ENCODE measurements at regions not wholly inside any gene's neighbourhood (a gene's known extent, or its start where the extent isn't known, plus 50 kb on each side); places are given as distances from the start of the nearest gene placed in this dataset.
"Not testable (repeated sequence)": the region's sequence is repeated elsewhere in the genome, so short reads cannot be mapped to it uniquely, and the experiment has no call there.

- DNase-seq (ENCODE audit: low spot score in 2 of 2); FAIRE-seq: not testable (repeated sequence)
Observed at GRCh38 chr13:63757683-63758082, 2342.0 kb upstream of the PCDH20 start.

DNA sequence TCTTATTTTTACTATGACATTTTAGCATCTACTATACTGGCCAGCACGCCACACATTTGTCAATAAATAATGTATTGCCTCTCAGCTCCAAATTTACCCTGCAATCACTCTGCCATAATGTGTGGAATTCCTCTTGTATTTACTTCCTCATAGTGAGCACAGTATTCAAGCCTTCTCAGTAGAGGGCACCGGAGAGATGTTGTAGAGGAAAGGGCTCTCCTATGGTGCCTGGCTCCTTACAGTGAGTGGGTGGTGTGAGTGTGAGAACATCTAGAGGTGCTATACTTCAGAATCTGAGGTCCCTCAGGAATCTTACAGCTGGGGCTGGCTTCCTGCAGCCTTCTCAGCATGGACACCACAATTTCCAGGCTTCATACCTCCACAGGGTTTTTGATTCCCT lies 2334.2 kb upstream of the PCDH20 start:
- not testable (repeated sequence) for FAIRE-seq; DNase-seq (ENCODE audit: low spot score in 2 of 2)

- not testable (repeated sequence) for FAIRE-seq; DNase-seq (ENCODE audit: low spot score in 2 of 2)
Observed at GRCh38 chr13:63741814-63742101, 2326.1 kb upstream of the PCDH20 start.

DNA sequence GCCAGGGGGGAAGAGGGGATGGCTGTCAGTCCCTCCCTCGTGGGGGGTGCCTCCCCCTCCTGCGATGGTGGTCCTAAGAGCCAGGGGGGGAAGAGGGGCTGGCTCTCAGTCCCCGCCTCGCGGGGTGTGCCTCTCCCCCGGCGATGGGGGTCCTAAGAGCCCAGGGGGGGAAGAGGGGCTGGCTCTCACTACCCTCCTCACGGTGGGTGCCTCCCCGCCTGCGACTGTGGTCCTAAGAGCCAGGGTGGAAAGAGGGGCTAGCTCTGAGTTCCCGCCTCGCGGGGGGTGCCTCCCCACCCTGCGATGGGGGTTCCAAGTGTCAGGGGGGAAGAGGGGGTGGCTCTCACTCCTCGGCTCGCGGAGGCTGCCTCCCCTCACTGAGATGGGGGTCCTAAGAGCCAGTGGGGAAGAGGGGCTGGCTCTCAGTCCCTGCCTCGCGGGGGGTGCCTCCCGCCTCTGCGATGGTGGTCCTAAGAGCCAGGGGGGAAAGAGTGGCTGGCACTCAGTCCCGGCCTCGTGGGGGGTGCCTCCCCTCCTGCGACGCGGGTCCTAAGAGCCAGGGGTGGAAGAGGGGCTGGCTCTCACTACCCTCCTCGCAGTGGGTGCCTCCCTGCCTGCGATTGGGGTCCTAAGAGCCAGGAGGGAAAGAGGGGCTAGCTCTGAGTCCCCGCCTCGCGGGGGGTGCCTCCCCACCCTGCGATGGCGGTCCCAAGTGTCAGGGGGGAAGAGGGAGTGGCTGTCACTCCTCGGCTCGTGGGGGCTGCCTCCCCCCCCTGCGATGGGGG lies 2325.6 kb upstream of the PCDH20 start:
- DNase-seq (ENCODE audit: low spot score in 2 of 2) (no peak), FAIRE-seq (no peak)

DNA sequence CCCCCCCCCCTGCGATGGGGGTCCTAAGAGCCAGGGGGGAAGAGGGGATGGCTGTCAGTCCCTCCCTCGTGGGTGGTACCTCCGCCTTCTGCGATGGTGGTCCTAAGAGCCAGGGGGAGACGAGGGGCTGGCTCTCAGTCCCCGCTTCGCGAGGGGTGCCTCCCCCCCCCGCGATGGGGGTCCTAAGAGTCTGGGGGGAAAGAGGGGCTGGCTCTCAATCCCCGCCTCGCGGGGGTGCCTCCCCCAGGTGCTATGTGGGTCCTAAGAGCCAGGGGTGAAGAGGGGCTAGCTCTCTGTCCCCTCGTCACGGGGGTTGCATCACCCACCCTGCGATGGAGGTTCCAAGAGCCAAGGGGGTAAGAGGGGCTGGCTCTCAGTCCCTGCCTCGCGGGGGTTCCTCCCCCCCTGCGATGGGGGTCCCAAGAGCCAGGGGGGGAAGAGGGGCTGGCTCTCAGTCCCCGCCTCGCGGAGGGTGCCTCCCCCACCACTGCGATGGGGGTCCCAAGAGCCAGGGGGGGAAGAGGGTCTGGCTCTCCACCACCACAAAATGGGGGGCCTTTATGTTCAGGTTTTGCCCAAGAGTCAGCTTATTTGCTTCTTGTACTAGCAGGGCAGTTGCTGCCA lies 2323.6 kb upstream of the PCDH20 start:
- not testable (repeated sequence) for FAIRE-seq; DNase-seq (ENCODE audit: low spot score in 2 of 2)

- FAIRE-seq (no peak), DNase-seq (ENCODE audit: low spot score in 2 of 2) (no peak)
Observed at GRCh38 chr13:63737418-63737817, 2321.8 kb upstream of the PCDH20 start.

DNA sequence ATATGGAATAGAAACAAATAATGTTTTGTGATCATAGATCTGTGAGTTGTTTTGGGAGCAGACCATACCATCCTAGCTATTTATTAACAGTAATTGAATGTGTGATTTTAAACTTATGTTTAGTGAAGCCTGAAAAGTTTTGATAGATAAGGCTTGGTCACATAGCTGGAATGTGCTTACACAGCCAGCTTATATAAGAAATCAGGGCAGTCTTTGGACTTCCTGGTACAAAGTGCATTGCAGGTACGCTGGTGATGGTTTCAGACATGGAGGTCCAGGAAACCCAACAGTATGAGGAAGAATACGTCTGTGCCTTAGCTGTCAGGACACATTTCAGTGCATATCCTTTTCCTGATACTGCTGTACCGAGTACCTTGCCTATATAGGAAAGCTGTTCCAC lies 2316.2 kb upstream of the PCDH20 start:
- DNase-seq (ENCODE audit: low spot score in 2 of 2) = no peak
- no peak for FAIRE-seq

DNA sequence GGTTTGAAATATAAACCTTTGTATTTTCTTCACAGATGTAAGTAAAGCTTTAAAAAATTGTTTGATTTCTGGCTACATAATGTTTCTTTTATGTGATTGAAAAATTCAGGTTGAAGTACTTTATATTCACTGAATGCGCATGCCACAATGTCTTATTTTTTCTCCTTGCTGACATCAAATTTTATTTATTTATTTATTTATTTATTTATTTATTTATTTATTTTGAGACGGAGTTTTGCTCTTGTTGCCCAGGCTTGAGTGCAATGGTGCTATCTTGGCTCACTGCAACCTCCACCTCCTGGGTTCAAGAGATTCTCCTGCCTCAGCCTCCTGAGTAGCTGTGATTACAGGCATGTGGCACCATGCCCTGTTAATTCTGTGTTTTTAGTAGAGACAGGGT lies 2296.5 kb upstream of the PCDH20 start:
- not testable (repeated sequence) for DNase-seq (ENCODE audit: low spot score in 2 of 2); FAIRE-seq

GRCh38 chr13:63706751-63707150 lies 2291.1 kb upstream of the PCDH20 start:
- FAIRE-seq = peak; percentile 39

GRCh38 chr13:63704521-63704920 lies 2288.9 kb upstream of the PCDH20 start:
- no peak for DNase-seq (ENCODE audit: low spot score in 2 of 2)

More at GRCh38 chr13:63706751-63707150, 2291.1 kb upstream of the PCDH20 start:
- no peak for DNase-seq (ENCODE audit: low spot score in 2 of 2)

GRCh38 chr13:63700350-63700749 lies 2284.7 kb upstream of the PCDH20 start:
- no peak for DNase-seq (ENCODE audit: low spot score in 2 of 2)
- FAIRE-seq = no peak

More at GRCh38 chr13:63704521-63704920, 2288.9 kb upstream of the PCDH20 start:
- FAIRE-seq = no peak

DNA sequence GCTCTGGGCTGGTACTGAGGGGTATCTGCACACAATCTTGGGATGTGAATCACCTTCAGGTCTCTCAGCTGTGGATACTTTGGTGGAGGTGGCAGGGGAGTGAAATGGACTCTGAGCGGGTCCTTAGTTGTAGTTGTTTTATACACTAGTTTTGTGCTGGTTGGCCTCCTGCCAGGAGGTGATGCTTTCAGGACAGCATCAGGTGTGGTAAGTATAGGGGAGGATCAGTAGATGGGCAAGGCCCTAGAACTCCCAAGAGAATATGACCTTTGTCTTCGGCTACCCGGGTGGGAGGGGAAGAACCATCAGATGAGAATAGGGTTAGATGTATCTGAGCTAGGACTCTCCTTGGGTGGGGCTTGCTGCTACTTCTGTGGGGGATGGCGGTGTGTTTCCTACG lies 2284.3 kb upstream of the PCDH20 start:
- DNase-seq (ENCODE audit: low spot score in 2 of 2) = no peak
- no peak for FAIRE-seq

GRCh38 chr13:63696055-63696454 lies 2280.4 kb upstream of the PCDH20 start:
- no peak for FAIRE-seq
- DNase-seq (ENCODE audit: low spot score in 2 of 2) = no peak

DNA sequence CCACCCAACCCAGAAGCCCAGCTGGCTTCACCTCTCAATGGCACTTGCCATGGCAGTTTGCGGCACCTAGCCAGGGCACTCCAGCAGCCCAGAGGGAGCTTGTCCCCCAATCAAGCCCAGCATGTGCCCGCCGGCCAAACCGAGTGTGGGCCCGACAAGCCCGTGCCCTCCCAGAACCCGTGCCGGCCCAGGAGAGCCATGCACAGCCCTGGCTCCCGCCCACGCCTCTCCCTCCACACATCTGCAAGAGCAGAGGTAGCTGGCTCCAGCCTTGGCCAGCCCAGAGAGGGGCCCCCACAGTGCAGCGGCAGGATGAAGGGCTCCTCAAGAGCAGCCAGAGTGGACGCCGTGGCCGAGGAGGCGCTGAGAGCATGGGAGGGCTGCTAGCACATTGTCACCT lies 2278.0 kb upstream of the PCDH20 start:
- DNase-seq (ENCODE audit: low spot score in 2 of 2) = no peak
- FAIRE-seq = no peak

DNA sequence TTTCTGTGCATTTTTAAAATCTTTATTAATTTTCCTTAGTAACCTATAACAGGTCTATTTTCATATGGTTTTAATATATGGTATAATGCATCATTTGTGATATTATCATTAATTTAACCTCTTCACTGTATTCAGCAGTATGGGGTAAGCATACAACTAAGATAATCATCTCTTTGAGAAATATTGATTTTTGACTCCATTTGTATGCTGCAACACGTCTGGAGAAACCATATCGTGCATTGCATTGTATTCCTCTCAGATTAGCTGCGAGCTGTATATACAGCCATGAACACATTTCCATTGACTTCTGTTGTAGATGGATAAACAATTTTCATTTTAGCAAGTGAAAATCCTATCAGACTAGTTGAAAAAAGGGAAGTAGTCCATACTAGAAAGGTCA lies 2275.8 kb upstream of the PCDH20 start:
- FAIRE-seq (no peak), DNase-seq (ENCODE audit: low spot score in 2 of 2) (no peak)

GRCh38 chr13:63690672-63691071 lies 2275.0 kb upstream of the PCDH20 start:
- DNase-seq (ENCODE audit: low spot score in 2 of 2) (no peak), FAIRE-seq (no peak)

GRCh38 chr13:63684822-63685221 lies 2269.2 kb upstream of the PCDH20 start:
- FAIRE-seq (no peak), DNase-seq (ENCODE audit: low spot score in 2 of 2) (no peak)

DNA sequence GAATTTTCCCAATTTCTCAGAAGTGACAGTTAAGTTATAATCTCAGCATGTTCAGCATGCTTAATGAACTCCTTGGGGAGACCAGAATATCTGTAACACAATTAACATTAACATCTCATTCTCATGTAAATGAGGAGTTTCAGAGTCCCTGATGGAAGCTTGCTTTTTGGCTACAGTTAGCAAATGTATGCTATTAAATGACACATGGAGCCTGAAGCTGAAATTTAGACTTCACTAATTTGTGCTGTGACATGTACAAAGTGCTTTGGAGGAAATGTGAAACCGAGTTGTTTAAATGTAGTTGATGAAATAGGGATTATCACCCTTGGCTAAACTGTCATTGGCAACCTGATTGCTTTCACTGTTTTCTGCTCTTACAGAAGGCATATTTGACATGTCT lies 2265.1 kb upstream of the PCDH20 start:
- DNase-seq (ENCODE audit: low spot score in 2 of 2) (no peak), FAIRE-seq (no peak)

- FAIRE-seq = peak; percentile 33
- DNase-seq (ENCODE audit: low spot score in 2 of 2) = no peak
Observed at GRCh38 chr13:63671296-63671695, 2255.6 kb upstream of the PCDH20 start.

DNA sequence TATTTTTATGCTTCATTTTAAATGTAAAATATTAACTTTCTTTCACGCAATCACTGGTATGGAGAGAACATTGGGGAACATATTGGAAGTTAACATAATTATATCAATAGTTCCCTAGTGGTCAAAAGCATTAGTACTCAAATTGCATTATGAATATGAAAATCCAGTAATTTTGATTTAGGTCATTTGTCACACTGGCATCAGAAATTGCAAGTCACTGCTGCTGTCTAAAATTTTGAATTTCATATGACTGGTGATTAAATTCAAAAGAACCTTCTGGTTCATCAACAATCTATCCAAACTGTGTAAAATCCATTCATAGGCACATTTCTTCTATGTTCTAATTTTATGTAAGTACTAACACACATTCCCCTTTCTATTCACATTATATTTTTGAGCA lies 2235.7 kb upstream of the PCDH20 start:
- DNase-seq (ENCODE audit: low spot score in 2 of 2) = no peak
- FAIRE-seq = no peak

DNA sequence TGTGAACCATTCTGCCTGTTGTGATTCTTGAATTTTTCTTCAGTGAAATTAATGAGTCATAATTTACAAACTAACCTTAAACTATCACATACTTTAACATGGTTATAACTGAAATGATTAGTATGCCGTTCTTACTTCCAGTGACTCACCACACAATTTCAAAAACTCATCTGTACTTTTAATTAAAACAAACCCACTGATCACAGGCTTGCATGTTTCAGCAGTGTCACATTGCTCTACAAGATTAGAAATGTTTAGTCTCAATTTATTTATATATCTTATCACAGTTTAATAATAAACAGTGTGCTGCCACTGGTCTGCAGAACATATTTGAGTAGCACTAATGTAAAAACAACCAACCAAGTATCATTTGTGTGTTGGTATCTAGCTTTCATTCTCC lies 2227.9 kb upstream of the PCDH20 start:
- DNase-seq (ENCODE audit: low spot score in 2 of 2) (no peak), FAIRE-seq (no peak)

DNA sequence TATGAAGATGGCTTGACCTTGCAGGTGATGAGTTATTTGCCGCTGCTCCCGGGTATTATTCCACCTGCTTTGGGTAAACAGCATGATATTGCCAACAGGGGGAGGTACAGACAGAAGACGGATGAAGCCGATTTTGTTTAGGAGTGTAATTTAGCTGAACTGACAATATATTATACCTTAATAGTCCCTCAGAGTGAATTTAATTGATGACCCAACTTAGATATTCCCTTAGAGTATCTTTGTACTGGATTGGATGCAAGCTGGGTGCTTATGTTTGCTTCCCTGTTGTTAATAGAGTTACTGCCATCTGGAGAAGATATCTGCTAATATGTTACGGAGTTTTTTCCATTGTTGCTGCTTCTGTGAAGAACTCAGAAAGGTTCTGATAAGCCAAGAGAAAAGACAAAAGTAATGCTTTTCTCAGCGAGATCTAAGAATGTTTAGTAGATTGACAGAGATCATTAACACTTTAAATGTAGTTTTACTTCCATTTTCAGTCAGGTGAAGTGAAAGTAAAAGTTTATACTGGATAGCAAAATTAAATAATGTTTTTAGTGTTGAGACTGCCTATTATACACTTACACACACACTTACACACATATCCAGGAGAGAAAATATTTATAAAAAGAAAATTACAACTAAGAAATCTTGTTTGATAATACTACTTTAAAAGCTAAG lies 2220.8 kb upstream of the PCDH20 start:
- FAIRE-seq = no peak

More for the DNA sequence above, 2220.8 kb upstream of the PCDH20 start:
- no peak for DNase-seq (ENCODE audit: low spot score in 2 of 2)

All from frontal cortex (tissue), 3 donors.